ENCODE measurements at regions not wholly inside any gene's neighbourhood (a gene's known extent, or its start where the extent isn't known, plus 50 kb on each side); places are given as distances from the start of the nearest gene placed in this dataset.

- no peak for TF ChIP-seq POLR2A (IDR thresholded peaks at IDR 0.05; ENCODE audit: low read depth, low read length)
- TF ChIP-seq POLR2AphosphoS5 (IDR thresholded peaks at IDR 0.05; ENCODE audit: low read depth, low read length): no peak
- no peak for TF ChIP-seq SPI1 (IDR thresholded peaks at IDR 0.05; ENCODE audit: low read depth, low read length)
Observed at GRCh38 chr4:148540622-148541326, 98.6 kb upstream of the NR3C2 start.
